H9 (cell line): ENCODE measurements at regions not wholly inside any gene's neighbourhood (a gene's known extent, or its start where the extent isn't known, plus 50 kb on each side); places are given as distances from the start of the nearest gene placed in this dataset.

Experiments
- DNase-seq: peaks from one replicate; pipeline ENCODE4 v3.0.0-alpha.2; 2017
- H2AFZ ChIP-seq: one replicate; pipeline ENCODE4 v1.6.1; 2013; ENCODE audit warnings: mild to moderate bottlenecking, low read length, control low read depth, moderate library complexity
- H2AK5ac ChIP-seq: 2 replicates; pipeline ENCODE4 v1.6.1; 2013; ENCODE audit warnings: low read length, control low read depth, mixed read lengths; ENCODE audit not compliant: insufficient read length
- H2BK120ac ChIP-seq: one replicate; pipeline ENCODE4 v1.6.1; 2013; ENCODE audit warnings: low read depth, mild to moderate bottlenecking, low read length, control low read depth, inconsistent platforms; ENCODE audit not compliant: poor library complexity, severe bottlenecking
- H2BK12ac ChIP-seq: 2 replicates; pipeline ENCODE4 v1.6.1; 2013; ENCODE audit warnings: low read length, control low read depth, mixed read lengths, low read depth; ENCODE audit not compliant: insufficient read length
- H2BK15ac ChIP-seq: 2 replicates; pipeline ENCODE4 v1.6.1; 2013; ENCODE audit warnings: low read depth, low read length, control low read depth
- H2BK20ac ChIP-seq: one replicate; pipeline ENCODE4 v1.6.1; 2013; ENCODE audit warnings: low read depth, mild to moderate bottlenecking, low read length, control low read depth, inconsistent platforms; ENCODE audit not compliant: poor library complexity, severe bottlenecking
- H2BK5ac ChIP-seq: 2 replicates; pipeline ENCODE4 v1.6.1; 2013; ENCODE audit warnings: low read length, control low read depth, mixed read lengths; ENCODE audit not compliant: insufficient read length
- H3K14ac ChIP-seq: 2 replicates; pipeline ENCODE4 v1.6.1; 2013; ENCODE audit warnings: low read length, control low read depth; ENCODE audit not compliant: insufficient read depth
- H3K18ac ChIP-seq: 2 replicates; pipeline ENCODE4 v1.6.1; 2013; ENCODE audit warnings: low read depth, mild to moderate bottlenecking, mixed read lengths, low read length, control low read depth; ENCODE audit not compliant: insufficient read length
- H3K23ac ChIP-seq: 2 replicates; pipeline ENCODE4 v1.6.1; 2013; ENCODE audit warnings: low read length, control low read depth, mixed read lengths, low read depth; ENCODE audit not compliant: insufficient read length
- H3K23me2 ChIP-seq: 2 replicates; pipeline ENCODE4 v1.6.1; 2013; ENCODE audit warnings: low read depth, mild to moderate bottlenecking, mixed read lengths, low read length, control low read depth; ENCODE audit not compliant: insufficient read length, poor library complexity, severe bottlenecking
- H3K27ac ChIP-seq: 2 replicates; pipeline ENCODE4 v1.5.1; 2013; ENCODE audit warnings: low read length, control low read depth, mixed read lengths, low read depth; ENCODE audit not compliant: insufficient read length
- H3K27me3 ChIP-seq: 2 replicates; pipeline ENCODE4 v1.6.1; 2013; ENCODE audit warnings: low read length, control low read depth, inconsistent platforms; ENCODE audit not compliant: insufficient read depth
- H3K4ac ChIP-seq: 2 replicates; pipeline ENCODE4 v1.6.1; 2013; ENCODE audit warnings: low read depth, mild to moderate bottlenecking, control low read depth, inconsistent platforms, low read length, moderate library complexity
- H3K4me1 ChIP-seq: 2 replicates; pipeline ENCODE4 v1.6.1; 2013; ENCODE audit warnings: low read length, control low read depth, inconsistent platforms; ENCODE audit not compliant: insufficient read depth
- H3K4me2 ChIP-seq: 2 replicates; pipeline ENCODE4 v1.6.1; 2013; ENCODE audit warnings: low read length, control low read depth, mixed read lengths; ENCODE audit not compliant: insufficient read length, insufficient read depth
- H3K56ac ChIP-seq: 2 replicates; pipeline ENCODE4 v1.6.1; 2013; ENCODE audit warnings: low read depth, mild to moderate bottlenecking, mixed read lengths, low read length, control low read depth; ENCODE audit not compliant: insufficient read length
- H3K79me1 ChIP-seq: 2 replicates; pipeline ENCODE4 v1.6.1; 2013; ENCODE audit warnings: low read depth, mild to moderate bottlenecking, moderate library complexity, low read length, control low read depth, inconsistent platforms; ENCODE audit not compliant: insufficient read depth, poor library complexity, severe bottlenecking
- H3K79me2 ChIP-seq: 2 replicates; pipeline ENCODE4 v1.6.1; 2013; ENCODE audit warnings: low read length, control low read depth, inconsistent platforms; ENCODE audit not compliant: insufficient read depth
- H3K9ac ChIP-seq: 2 replicates; pipeline ENCODE4 v1.6.1; 2013; ENCODE audit warnings: low read length, control low read depth, mixed read lengths; ENCODE audit not compliant: insufficient read length; ENCODE audit errors: extremely low read depth
- H3K9me3 ChIP-seq: one replicate; pipeline ENCODE4 v1.6.1; 2013; ENCODE audit warnings: low read depth, low read length, inconsistent platforms; ENCODE audit not compliant: control insufficient read depth
- H3T11ph ChIP-seq: one replicate; pipeline ENCODE4 v1.6.1; 2013; ENCODE audit warnings: mild to moderate bottlenecking, low read length, control low read depth, inconsistent platforms
- H4K20me1 ChIP-seq: one replicate; pipeline ENCODE4 v1.6.1; 2013; ENCODE audit not compliant: control insufficient read depth, insufficient read length, insufficient read depth
- H4K5ac ChIP-seq: 2 replicates; pipeline ENCODE4 v1.6.1; 2013; ENCODE audit warnings: low read depth, mild to moderate bottlenecking, mixed read lengths, low read length, control low read depth; ENCODE audit not compliant: insufficient read length
- H4K8ac ChIP-seq: replicated peaks from 2 replicates; pipeline ENCODE4 v1.6.1; 2013; ENCODE audit warnings: low read length, control low read depth, mixed read lengths, low read depth; ENCODE audit not compliant: insufficient read length
- H4K91ac ChIP-seq: 2 replicates; pipeline ENCODE4 v1.6.1; 2013; ENCODE audit warnings: low read depth, mild to moderate bottlenecking, moderate library complexity, mixed read lengths, low read length, control low read depth; ENCODE audit not compliant: insufficient read length
- H3K27ac Mint-ChIP-seq, 3 experiments: 2 replicates in 2 of 3; 3 replicates in 1 of 3; pipeline ENCODE4 v1.8.0; 2020 to 2021; ENCODE audit warnings: mixed read lengths in 3 of 3, mild to moderate bottlenecking in 1 of 3, moderate library complexity in 1 of 3
- H3K27me3 Mint-ChIP-seq: 2 replicates; pipeline ENCODE4 v1.8.0; 2021; ENCODE audit warnings: low read depth, mild to moderate bottlenecking, moderate library complexity, mixed read lengths
- H3K36me3 Mint-ChIP-seq, 3 experiments: 2 replicates in 2 of 3; 3 replicates in 1 of 3; pipeline ENCODE4 v1.8.0; 2020 to 2021; ENCODE audit warnings: low read depth in 3 of 3, mixed read lengths in 3 of 3; ENCODE audit not compliant: insufficient read depth in 1 of 3
- H3K4me1 Mint-ChIP-seq, 2 experiments: 2 replicates each; pipeline ENCODE4 v1.8.0; 2020; ENCODE audit warnings: mixed read lengths in 2 of 2
- H3K4me3 Mint-ChIP-seq, 2 experiments: 2 replicates in 1 of 2; 3 replicates in 1 of 2; pipeline ENCODE4 v1.8.0; 2020 to 2021; ENCODE audit warnings: mild to moderate bottlenecking in 2 of 2, mixed read lengths in 2 of 2, moderate library complexity in 1 of 2
- H3K9me3 Mint-ChIP-seq, 2 experiments: 2 replicates in 1 of 2; 3 replicates in 1 of 2; pipeline ENCODE4 v1.8.0; 2020; ENCODE audit warnings: mild to moderate bottlenecking in 2 of 2, mixed read lengths in 2 of 2, moderate library complexity in 1 of 2
- WGBS: extraction: QIAGEN DNeasy Blood & Tissue Kit; methylation state at CpG from one replicate; pipeline ENCODE4 v1.1.7; 2013; ENCODE audit warnings: missing lambda C conversion rate, low lambda C conversion rate, mixed read lengths; ENCODE audit not compliant: insufficient read length; ENCODE audit errors: extremely low coverage; 5-methylcytosine and 5-hydroxymethylcytosine counted together
- TF ChIP-seq, protein P1 (sequence below): fragments of 200-600 bp; sonication (generic); conservative IDR thresholded peaks from 3 replicates; pipeline ENCODE4 v1.8.0; 2021; ENCODE audit warnings: antibody characterized with exemption, mild to moderate bottlenecking

DNA sequence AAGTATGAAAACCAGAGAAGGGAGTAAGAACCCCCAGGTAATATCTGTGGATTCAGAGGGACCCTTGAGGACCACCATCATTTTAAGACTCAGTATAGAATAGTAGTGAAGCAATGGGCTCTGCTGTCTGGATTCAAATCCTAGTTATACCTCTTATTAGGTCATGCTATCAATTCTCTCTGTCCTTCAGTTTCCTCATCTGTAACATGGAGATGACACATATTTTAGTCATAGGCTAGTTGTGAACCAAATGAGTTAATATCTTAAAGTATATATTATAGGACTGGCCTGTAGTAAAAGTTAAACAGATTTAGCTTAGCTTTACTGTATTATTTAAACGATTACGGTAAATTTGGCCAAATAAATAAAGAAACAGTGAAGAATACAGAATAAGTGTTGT lies 177.3 kb upstream of the GOLIM4 start:
- H3K4me1 ChIP-seq: peaks cover 10% of the 10 kb centered on the region
- Mint-ChIP-seq H3K36me3 (peaks cover 0 to 19% (median 6%) of the 10 kb centered on the region in 3 experiments; a peak in 5 of 7 replicates), H3K4me3 (no peak overlapping the region), H3K9me3 (peaks cover 0 to 20% of the 10 kb centered on the region in 2 experiments; a peak in 3 of 5 replicates), H3K27me3 (peaks cover 6% of the 10 kb centered on the region), H3K4me1 (peaks cover 29 to 32% of the 10 kb centered on the region in 2 experiments), H3K27ac (no peak overlapping the region)
- no peak overlapping the region for H3K23ac ChIP-seq
- no peak overlapping the region for H2BK15ac ChIP-seq
- no peak overlapping the region for H2AK5ac ChIP-seq
- no peak overlapping the region for H3K18ac ChIP-seq
- H4K8ac ChIP-seq: no peak overlapping the region
- H3K9ac ChIP-seq: no peak overlapping the region
- no peak overlapping the region for H4K91ac ChIP-seq
- H2AFZ ChIP-seq: no peak overlapping the region
- no peak overlapping the region for H2BK120ac ChIP-seq
- H3K56ac ChIP-seq: no peak overlapping the region
- H3K4me2 ChIP-seq: no peak overlapping the region
- H3K79me2 ChIP-seq: no peaks in the 10 kb centered on the region
- no CpG with 5 or more reads among the region's 2 CpGs for WGBS
- no peaks in the 10 kb centered on the region for H3K9me3 ChIP-seq
- no peak overlapping the region for H4K5ac ChIP-seq
- TF ChIP-seq, protein P1, sequence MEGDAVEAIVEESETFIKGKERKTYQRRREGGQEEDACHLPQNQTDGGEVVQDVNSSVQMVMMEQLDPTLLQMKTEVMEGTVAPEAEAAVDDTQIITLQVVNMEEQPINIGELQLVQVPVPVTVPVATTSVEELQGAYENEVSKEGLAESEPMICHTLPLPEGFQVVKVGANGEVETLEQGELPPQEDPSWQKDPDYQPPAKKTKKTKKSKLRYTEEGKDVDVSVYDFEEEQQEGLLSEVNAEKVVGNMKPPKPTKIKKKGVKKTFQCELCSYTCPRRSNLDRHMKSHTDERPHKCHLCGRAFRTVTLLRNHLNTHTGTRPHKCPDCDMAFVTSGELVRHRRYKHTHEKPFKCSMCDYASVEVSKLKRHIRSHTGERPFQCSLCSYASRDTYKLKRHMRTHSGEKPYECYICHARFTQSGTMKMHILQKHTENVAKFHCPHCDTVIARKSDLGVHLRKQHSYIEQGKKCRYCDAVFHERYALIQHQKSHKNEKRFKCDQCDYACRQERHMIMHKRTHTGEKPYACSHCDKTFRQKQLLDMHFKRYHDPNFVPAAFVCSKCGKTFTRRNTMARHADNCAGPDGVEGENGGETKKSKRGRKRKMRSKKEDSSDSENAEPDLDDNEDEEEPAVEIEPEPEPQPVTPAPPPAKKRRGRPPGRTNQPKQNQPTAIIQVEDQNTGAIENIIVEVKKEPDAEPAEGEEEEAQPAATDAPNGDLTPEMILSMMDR: no peak
- H2BK5ac ChIP-seq: no peak overlapping the region
- no peak overlapping the region for H3T11ph ChIP-seq
- no peak overlapping the region for H3K27ac ChIP-seq
- no peak overlapping the region for H2BK12ac ChIP-seq
- no peaks in the 10 kb centered on the region for H4K20me1 ChIP-seq
- no peak overlapping the region for H2BK20ac ChIP-seq
- no peak overlapping the region for H3K4ac ChIP-seq
- DNase-seq: no peak
- H3K27me3 ChIP-seq: no peaks in the 10 kb centered on the region
- H3K14ac ChIP-seq: no peak overlapping the region
- no peaks in the 10 kb centered on the region for H3K23me2 ChIP-seq
- H3K79me1 ChIP-seq: no peaks in the 10 kb centered on the region
